ENCODE measurements at regions not wholly inside any gene's neighbourhood (a gene's known extent, or its start where the extent isn't known, plus 50 kb on each side); places are given as distances from the start of the nearest gene placed in this dataset.

GRCh38 chr10:130708465-130709070 is 572.4 kb downstream of the GLRX3 start:
- TF ChIP-seq POLR2AphosphoS5 (IDR thresholded peaks at IDR 0.05): no peak
- TF ChIP-seq CTCF (IDR thresholded peaks at IDR 0.05 in 8 of 11, conservative IDR thresholded peaks at IDR 0.05 in 3 of 11): no peak
- TF ChIP-seq POLR2A (IDR thresholded peaks at IDR 0.05): no peak
- Histone ChIP-seq H3K27ac (no peak overlapping the region), H3K36me3 (no peaks in the 10 kb centered on the region), H3K4me1 (no peaks in the 10 kb centered on the region), H3K9me3 (no peaks in the 10 kb centered on the region), H3K4me3 (no peak overlapping the region), H3K27me3 (replicated peaks in 1 of 7) (peaks cover 0 to 13% (median 0%) of the 10 kb centered on the region in 7 donors)
- intact Hi-C loops (cut with DNase I; ENCODE audit: low total_unique reads): no loop called here
- DNase-seq: no peak
- WGBS, 5 donors: 86 to 94% (median 90%) methylated on average over 12 to 18 of the region's 18 CpGs

- H3K4me3 ChIP-seq: no peak overlapping the region
- WGBS, 5 donors: 36 to 82% (median 70%) methylated on average over 2 of the region's 2 CpGs
- TF ChIP-seq CTCF (IDR thresholded peaks at IDR 0.05 in 8 of 11, conservative IDR thresholded peaks at IDR 0.05 in 3 of 11): no peak
- H3K9me3 ChIP-seq: no peaks in the 10 kb centered on the region
- H3K27me3 ChIP-seq (replicated peaks in 1 of 7): peaks cover 0 to 15% (median 0%) of the 10 kb centered on the region in 7 donors
- intact Hi-C loops (cut with DNase I; ENCODE audit: low total_unique reads): no loop called here
- DNase-seq: no peak
- no peaks in the 10 kb centered on the region for H3K36me3 ChIP-seq
- no peaks in the 10 kb centered on the region for H3K4me1 ChIP-seq
- no peak overlapping the region for H3K27ac ChIP-seq
Measured at GRCh38 chr10:130709415-130709814, 573.2 kb downstream of the GLRX3 start.

GRCh38 chr10:130711072-130711471 is 574.9 kb downstream of the GLRX3 start:
- Histone ChIP-seq H3K27me3 (replicated peaks in 1 of 7) (peaks cover 0 to 25% (median 0%) of the 10 kb centered on the region in 7 donors), H3K27ac (no peak overlapping the region), H3K4me3 (no peak overlapping the region), H3K4me1 (no peaks in the 10 kb centered on the region), H3K36me3 (no peaks in the 10 kb centered on the region), H3K9me3 (no peaks in the 10 kb centered on the region)
- DNase-seq: no peak
- intact Hi-C loops (cut with DNase I; ENCODE audit: low total_unique reads): no loop called here
- TF ChIP-seq CTCF (IDR thresholded peaks at IDR 0.05 in 8 of 11, conservative IDR thresholded peaks at IDR 0.05 in 3 of 11) (no peak), POLR2A (IDR thresholded peaks at IDR 0.05) (no peak), POLR2AphosphoS5 (IDR thresholded peaks at IDR 0.05) (no peak)
- WGBS, 5 donors: 78 to 83% (median 81%) methylated on average over 9 to 14 of the region's 14 CpGs

GRCh38 chr10:130713135-130713534 is 576.9 kb downstream of the GLRX3 start:
- no peak for DNase-seq
- Histone ChIP-seq H3K27me3 (replicated peaks in 1 of 7) (peaks cover 0 to 25% (median 0%) of the 10 kb centered on the region in 7 donors), H3K4me1 (no peaks in the 10 kb centered on the region), H3K36me3 (no peaks in the 10 kb centered on the region), H3K4me3 (no peak overlapping the region), H3K27ac (peak overlapping the region in 2 of 8 donors; percentile 15 to 57), H3K9me3 (no peaks in the 10 kb centered on the region)
- intact Hi-C loops (cut with DNase I; ENCODE audit: low total_unique reads): no loop called here
- TF ChIP-seq CTCF (IDR thresholded peaks at IDR 0.05 in 8 of 11, conservative IDR thresholded peaks at IDR 0.05 in 3 of 11) (no peak), POLR2AphosphoS5 (IDR thresholded peaks at IDR 0.05) (no peak), POLR2A (IDR thresholded peaks at IDR 0.05) (no peak)
- WGBS, 5 donors: 54 to 61% (median 60%) methylated on average over 4 of the region's 4 CpGs
